Psoas muscle (tissue), 7 donors: ENCODE measurements at regions not wholly inside any gene's neighbourhood (a gene's known extent, or its start where the extent isn't known, plus 50 kb on each side); places are given as distances from the start of the nearest gene placed in this dataset.
"Not testable (repeated sequence)": the region's sequence is repeated elsewhere in the genome, so short reads cannot be mapped to it uniquely, and the experiment has no call there.

Experiments used
- ATAC-seq, 4 donors: fragments of 200-7000 bp; cut with Tn5 transposase; one replicate each; pipeline ENCODE4 v1.9.1; 2020; ENCODE audit warnings: moderate library complexity in 3 of 4, mild to moderate bottlenecking in 2 of 4
- DNase-seq, 2 donors: peaks; one replicate each; pipeline ENCODE4 v3.0.0-alpha.2; 2020
- H3K27ac ChIP-seq: fragments of 200-600 bp; one replicate; pipeline ENCODE4 v1.8.0; 2022
- H3K27me3 ChIP-seq, 3 donors: fragments of 200-600 bp in 1 of 3; one replicate each; pipeline versions ENCODE4 v1.6.1 to v1.8.0; 2013 to 2022; ENCODE audit warnings: low read length in 2 of 3, mild to moderate bottlenecking in 2 of 3, moderate library complexity in 1 of 3; ENCODE audit not compliant: insufficient read depth in 3 of 3
- H3K36me3 ChIP-seq, 2 donors: fragments of 200-600 bp in 1 of 2; one replicate each; pipeline versions ENCODE4 v1.6.1 to v1.8.0; 2013 to 2022; ENCODE audit warnings: low read depth in 1 of 2, mild to moderate bottlenecking in 1 of 2, moderate library complexity in 1 of 2; ENCODE audit not compliant: insufficient read depth in 1 of 2
- H3K4me1 ChIP-seq: fragments of 200-600 bp; one replicate; pipeline ENCODE4 v1.8.0; 2022
- H3K4me3 ChIP-seq: fragments of 200-600 bp; one replicate; pipeline ENCODE4 v1.8.0; 2022; ENCODE audit warnings: mild to moderate bottlenecking
- H3K9me3 ChIP-seq: fragments of 200-600 bp; one replicate; pipeline ENCODE4 v1.8.0; 2022
- CTCF ChIP-seq: fragments of 200-600 bp; IDR thresholded peaks from one replicate; pipeline ENCODE4 v1.8.0; 2022; ENCODE audit warnings: antibody characterized with exemption
- WGBS, 3 donors: extraction: QIAGEN DNeasy Blood & Tissue Kit; methylation state at CpG; one replicate each; pipeline versions ENCODE4 v1.1.6 to v1.1.7; 2013; 5-methylcytosine and 5-hydroxymethylcytosine counted together
- intact Hi-C, 2 donors: fragments of 100-400 bp; cut with DNase I; formaldehyde crosslinking; loops; one replicate each; pipeline versions ENCODE4 v1.11.0 to v1.14.2; 2022
- donor health status: healthy with polysubstance abuse.
- donor health status: DM: no; HTN: no; CAD: no; lungs with moderate emphysema.
- donor health status: Bipolar disorder and iron deficiency.
- donor health status: healthy.
- donor health status: DM: yes; HTN: yes; CAD: no.
- donor health status: DM: no; HTN: no; CAD: no.
- donor health status: DM: yes; HTN: yes; CAD: no.

DNA sequence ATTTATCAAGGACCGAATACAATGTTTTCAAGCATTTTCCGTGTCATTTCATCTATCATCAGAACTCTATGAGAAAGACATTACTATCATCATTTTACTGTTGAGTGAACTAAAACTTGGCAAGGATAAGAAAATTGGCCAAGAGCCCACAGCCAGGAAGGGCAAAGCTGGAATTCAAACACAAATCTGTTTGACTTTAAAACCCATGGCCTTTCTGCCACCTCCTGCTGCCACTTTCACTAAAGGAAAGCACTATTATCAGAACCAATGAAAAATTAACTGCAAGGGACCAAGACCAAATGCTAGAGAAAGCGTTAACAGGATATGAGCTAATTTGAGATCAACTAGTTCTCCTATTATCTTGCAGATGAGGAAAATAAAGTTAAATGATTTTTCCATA lies 2759.2 kb downstream of the ARAP2 start:
- ATAC-seq: no peak
- WGBS, 3 donors: 58 to 73% (median 66%) methylated on average over 3 of the region's 3 CpGs

GRCh38 chr4:33493231-33493630 lies 2751.1 kb downstream of the ARAP2 start:
- no peak overlapping the region for H3K4me3 ChIP-seq
- DNase-seq: no peak
- H3K4me1 ChIP-seq: no peaks in the 10 kb centered on the region
- TF ChIP-seq CTCF: no peak
- intact Hi-C loops: no loop called here
- WGBS, 3 donors: 78 to 87% (median 85%) methylated on average over 2 of the region's 2 CpGs
- H3K27me3 ChIP-seq: no peaks in the 10 kb centered on the region
- ATAC-seq: no peak
- no peak overlapping the region for H3K27ac ChIP-seq
- H3K36me3 ChIP-seq: no peaks in the 10 kb centered on the region
- H3K9me3 ChIP-seq: no peaks in the 10 kb centered on the region

More for the DNA sequence above, 2759.2 kb downstream of the ARAP2 start:
- intact Hi-C loops: no loop called here
- no peaks in the 10 kb centered on the region for H3K36me3 ChIP-seq
- no peak for DNase-seq
- no peaks in the 10 kb centered on the region for H3K4me1 ChIP-seq
- no peaks in the 10 kb centered on the region for H3K27me3 ChIP-seq
- no peak for TF ChIP-seq CTCF
- no peaks in the 10 kb centered on the region for H3K9me3 ChIP-seq
- H3K27ac ChIP-seq: no peak overlapping the region
- no peak overlapping the region for H3K4me3 ChIP-seq

DNA sequence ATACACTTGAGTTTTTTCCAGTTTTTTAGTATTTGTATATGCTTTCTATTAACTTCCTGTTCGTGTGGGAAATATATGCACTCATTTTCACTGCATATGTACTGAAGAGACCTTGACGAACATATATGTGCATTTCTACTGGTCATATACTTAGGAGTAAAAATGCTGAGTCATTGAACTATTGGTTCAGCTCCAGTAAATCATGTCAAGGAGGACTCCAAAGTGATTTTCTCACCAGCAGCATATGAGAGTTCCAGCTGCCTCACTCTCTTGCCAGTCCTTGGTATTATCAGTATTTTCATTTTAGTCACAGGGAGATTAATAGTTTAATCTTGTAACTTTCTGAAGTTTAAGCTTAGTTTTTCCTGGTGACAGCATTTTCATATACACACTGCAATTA lies 2750.2 kb downstream of the ARAP2 start:
- H3K4me1 ChIP-seq: no peaks in the 10 kb centered on the region
- no peaks in the 10 kb centered on the region for H3K9me3 ChIP-seq
- 61 to 76% (median 65%) methylated on average over 2 of the region's 2 CpGs for WGBS, 3 donors
- H3K36me3 ChIP-seq: no peaks in the 10 kb centered on the region
- no peak overlapping the region for H3K4me3 ChIP-seq
- intact Hi-C loops: no loop called here
- no peaks in the 10 kb centered on the region for H3K27me3 ChIP-seq
- DNase-seq (no peak), ATAC-seq (no peak)
- H3K27ac ChIP-seq: no peak overlapping the region
- TF ChIP-seq CTCF: no peak

DNA sequence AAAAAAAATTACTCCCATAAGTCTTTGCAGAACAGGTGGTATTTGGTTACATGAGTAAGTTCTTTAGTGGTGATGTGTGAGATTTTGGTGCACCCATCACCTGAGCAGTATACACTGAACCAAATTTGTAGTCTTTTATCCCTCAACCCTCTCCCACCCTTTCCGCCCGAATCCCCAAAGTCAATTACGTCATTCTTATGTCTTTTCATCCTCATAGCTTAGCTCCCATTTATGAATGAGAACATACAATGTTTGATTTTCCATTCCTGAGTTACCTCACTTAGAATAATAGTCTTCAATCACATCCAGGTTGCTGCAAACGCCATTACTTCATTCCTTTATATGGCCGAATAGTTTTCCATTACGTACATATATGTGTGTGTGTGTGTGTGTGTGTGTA lies 2742.7 kb downstream of the ARAP2 start:
- H3K36me3 ChIP-seq, DNase-seq, H3K4me3 ChIP-seq, intact Hi-C loops, H3K27ac ChIP-seq, H3K4me1 ChIP-seq, H3K27me3 ChIP-seq, ATAC-seq: not testable (repeated sequence)
- H3K9me3 ChIP-seq: peaks cover 12% of the 10 kb centered on the region
- WGBS, 3 donors: 91 to 96% (median 95%) methylated on average over 6 of the region's 6 CpGs

GRCh38 chr4:33512397-33512796 lies 2731.9 kb downstream of the ARAP2 start:
- TF ChIP-seq CTCF: no peak
- 45 to 60% (median 49%) methylated on average over 3 of the region's 3 CpGs for WGBS, 3 donors
- Histone ChIP-seq H3K4me3 (no peak overlapping the region), H3K9me3 (peaks cover 3% of the 10 kb centered on the region), H3K36me3 (no peaks in the 10 kb centered on the region), H3K4me1 (no peaks in the 10 kb centered on the region), H3K27me3 (no peaks in the 10 kb centered on the region), H3K27ac (no peak overlapping the region)
- DNase-seq (no peak), ATAC-seq (no peak)
- intact Hi-C loops: no loop called here
